ENCODE measurements at regions not wholly inside any gene's neighbourhood (a gene's known extent, or its start where the extent isn't known, plus 50 kb on each side); places are given as distances from the start of the nearest gene placed in this dataset.

GRCh38 chr4:31193521-31193920, 473.4 kb downstream of the PCDH7 start:
- TF ChIP-seq CTCF (IDR thresholded peaks at IDR 0.05): no peak
- TF ChIP-seq POLR2AphosphoS5 (IDR thresholded peaks at IDR 0.05): no peak
- no peak for TF ChIP-seq POLR2A (IDR thresholded peaks at IDR 0.05)
- TF ChIP-seq EP300 (IDR thresholded peaks at IDR 0.05): no peak
